ENCODE measurements at regions not wholly inside any gene's neighbourhood (a gene's known extent, or its start where the extent isn't known, plus 50 kb on each side); places are given as distances from the start of the nearest gene placed in this dataset.
A peak's percentile ranks its signal among the peaks of the same experiment; 100 is the strongest.
"Not testable (repeated sequence)": the region's sequence is repeated elsewhere in the genome, so short reads cannot be mapped to it uniquely, and the experiment has no call there.

DNA sequence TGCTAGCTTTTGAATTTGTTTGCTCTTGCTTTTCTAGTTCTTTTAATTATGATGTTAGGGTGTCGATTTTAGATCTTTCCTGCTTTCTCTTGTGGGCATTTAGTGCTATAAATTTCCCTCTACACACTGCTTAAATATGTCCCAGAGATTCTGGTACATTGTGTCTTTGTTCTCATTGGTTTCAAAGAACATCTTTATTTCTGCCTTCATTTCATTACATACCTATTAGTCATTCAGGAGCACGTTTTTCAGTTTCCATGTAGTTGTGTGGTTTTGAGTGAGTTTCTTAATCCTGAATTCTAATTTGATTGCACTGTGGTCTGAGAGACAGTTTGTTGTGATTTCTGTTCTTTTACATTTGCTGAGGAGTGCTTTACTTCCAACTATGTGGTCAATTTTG, 51.2 kb upstream of the MB21D2 start:
- ATAC-seq; intact Hi-C loops (cut with DNase I); DNase-seq (ENCODE audit: missing footprints): not testable (repeated sequence)

DNA sequence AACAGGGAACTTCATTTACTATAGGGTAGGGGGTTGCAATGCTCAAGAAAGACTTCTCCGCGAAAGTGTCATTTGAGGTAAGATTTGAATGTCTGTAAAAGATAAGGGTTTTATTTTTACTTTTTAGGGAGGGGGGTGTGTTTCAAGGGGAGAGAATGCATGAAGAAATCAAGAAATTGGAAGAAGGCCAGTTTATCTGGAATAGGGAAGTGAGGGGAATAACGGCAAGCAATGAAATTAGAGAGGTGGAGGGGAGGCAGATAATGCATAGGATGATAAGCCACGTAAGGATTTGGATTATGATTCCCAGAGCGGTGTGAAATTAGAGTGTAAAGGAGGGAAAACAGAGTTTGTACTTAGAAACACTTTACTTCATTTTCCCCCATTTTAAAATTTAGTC, 63.0 kb upstream of the MB21D2 start:
- intact Hi-C loops (cut with DNase I): no loop called here
- DNase-seq (ENCODE audit: missing footprints): no peak
- no peak for ATAC-seq

- DNase-seq (ENCODE audit: missing footprints): no peak
- ATAC-seq: no peak
- intact Hi-C loops (cut with DNase I): no loop called here
Observed at GRCh38 chr3:192986379-192986778, 68.7 kb upstream of the MB21D2 start.

GRCh38 chr3:192991356-192991755, 73.7 kb upstream of the MB21D2 start:
- no peak for DNase-seq (ENCODE audit: missing footprints)
- intact Hi-C loops (cut with DNase I): no loop called here
- no peak for ATAC-seq

DNA sequence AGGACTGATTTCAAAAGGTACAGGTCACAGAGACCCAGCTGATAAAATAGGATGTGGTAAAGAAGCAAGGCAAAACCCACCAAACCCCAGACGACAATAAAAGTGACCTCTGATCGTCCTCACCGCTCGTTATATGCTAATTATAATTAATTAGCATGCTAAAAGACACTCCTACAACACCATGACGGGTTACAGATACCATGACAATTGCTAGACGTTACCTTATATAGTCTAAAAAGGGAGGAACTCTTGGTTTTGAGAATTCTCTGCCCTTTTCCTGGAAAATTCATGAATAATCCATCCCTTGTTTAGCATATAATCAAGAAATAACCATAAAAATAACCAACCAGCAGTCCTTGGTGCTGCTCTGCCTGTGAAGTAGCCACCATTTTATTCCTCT, 74.7 kb upstream of the MB21D2 start:
- DNase-seq (ENCODE audit: missing footprints): no peak
- ATAC-seq: no peak
- intact Hi-C loops (cut with DNase I): no loop called here

GRCh38 chr3:192993411-192993810, 75.8 kb upstream of the MB21D2 start:
- intact Hi-C loops (cut with DNase I): no loop called here
- DNase-seq (ENCODE audit: missing footprints): no peak
- no peak for ATAC-seq

- intact Hi-C loops (cut with DNase I); ATAC-seq; DNase-seq (ENCODE audit: missing footprints): not testable (repeated sequence)
Observed at GRCh38 chr3:193001113-193001512, 83.5 kb upstream of the MB21D2 start.

DNA sequence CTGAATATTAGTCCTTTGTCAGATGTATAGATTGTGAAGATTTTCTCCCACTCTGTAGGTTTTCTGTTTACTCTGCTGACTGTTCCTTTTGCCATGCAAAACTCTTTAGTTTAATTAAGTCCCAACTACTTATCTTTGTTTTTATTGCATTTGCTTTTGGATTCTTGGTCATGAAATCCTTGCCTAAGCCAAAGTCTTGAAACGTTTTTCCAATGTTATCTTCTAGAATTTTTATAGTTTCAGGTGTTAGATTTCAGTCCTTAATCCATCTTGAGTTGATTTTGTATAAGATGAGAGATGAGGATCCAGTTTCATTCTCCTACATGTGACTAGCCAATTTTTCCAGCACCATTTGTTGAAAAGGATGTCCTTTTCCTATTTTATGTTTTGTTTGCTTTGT, 86.0 kb upstream of the MB21D2 start:
- DNase-seq (ENCODE audit: missing footprints); intact Hi-C loops (cut with DNase I); ATAC-seq: not testable (repeated sequence)

DNA sequence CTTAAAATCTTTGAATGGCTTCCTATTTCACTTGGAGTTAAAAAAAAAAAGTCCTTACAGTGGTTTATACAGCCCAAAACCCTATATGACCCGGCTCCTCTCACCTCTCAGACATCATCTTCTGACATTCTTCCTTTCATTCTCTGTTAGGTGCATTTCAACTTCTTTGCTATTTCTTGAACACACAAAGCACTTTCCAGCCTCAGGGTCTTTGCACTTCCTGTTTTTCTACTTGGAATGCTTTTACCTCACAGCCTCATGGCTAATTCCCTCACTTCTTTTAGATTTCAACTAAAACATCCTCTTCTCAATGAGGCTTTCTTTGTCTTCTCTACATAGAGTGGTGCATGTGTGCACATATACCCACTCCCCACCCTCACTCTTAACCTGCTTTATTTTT, 91.0 kb upstream of the MB21D2 start:
- DNase-seq (ENCODE audit: missing footprints): no peak
- intact Hi-C loops (cut with DNase I): no loop called here
- no peak for ATAC-seq

DNA sequence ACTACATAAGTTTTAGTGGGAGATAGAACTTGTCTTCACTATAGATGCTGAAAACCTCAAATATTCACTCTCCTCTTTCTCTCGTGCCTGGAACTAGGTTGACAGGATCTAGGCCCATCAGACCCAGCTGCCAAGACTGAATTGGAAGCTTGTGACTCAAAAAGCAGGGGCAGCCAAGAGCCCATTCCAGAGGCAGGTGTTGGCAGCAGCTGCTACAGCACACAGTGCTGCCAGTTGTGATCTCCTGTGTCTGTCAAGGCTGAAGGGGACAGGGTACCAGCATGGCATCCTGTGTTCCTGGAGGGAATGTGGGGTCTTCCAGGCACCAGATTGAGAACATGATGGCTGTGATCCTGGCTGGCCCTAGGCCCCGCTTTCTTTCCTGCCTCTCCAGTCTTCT, 92.5 kb upstream of the MB21D2 start:
- ATAC-seq: peak; percentile 92

GRCh38 chr3:193011958-193012357, 94.3 kb upstream of the MB21D2 start:
- DNase-seq (ENCODE audit: missing footprints) (no peak), ATAC-seq (no peak)
- intact Hi-C loops (cut with DNase I): no loop called here

More for the DNA sequence above, 92.5 kb upstream of the MB21D2 start:
- intact Hi-C loops (cut with DNase I): no loop called here
- no peak for DNase-seq (ENCODE audit: missing footprints)

GRCh38 chr3:193014902-193015301, 97.2 kb upstream of the MB21D2 start:
- intact Hi-C loops (cut with DNase I): no loop called here
- no peak for DNase-seq (ENCODE audit: missing footprints)
- peak; percentile 47 for ATAC-seq

DNA sequence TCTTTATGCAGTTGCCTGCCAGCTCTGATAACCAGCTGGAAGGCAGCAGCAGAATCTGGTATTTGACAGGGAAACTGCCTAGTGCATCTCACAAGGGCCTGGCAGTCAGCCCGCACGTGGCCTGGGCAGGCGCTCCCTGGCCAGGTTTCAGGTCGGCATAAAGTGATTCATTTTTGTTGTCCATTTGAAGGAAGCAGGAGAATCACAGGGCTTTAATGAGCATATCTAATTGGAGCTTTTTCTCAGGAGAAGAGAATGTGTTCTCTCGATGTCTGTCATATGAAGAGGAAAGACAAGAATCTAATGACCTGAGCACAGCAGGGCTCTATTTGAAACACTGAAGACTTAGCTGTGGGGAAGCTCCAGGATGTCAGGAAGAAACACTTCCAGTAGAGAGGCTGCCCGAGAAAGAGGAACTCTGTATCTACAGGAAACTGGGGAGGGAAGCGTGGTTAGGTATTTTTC, 98.8 kb upstream of the MB21D2 start:
- DNase-seq (ENCODE audit: missing footprints) (peak; percentile 70), ATAC-seq (no peak)
- intact Hi-C loops (cut with DNase I): no loop called here

DNA sequence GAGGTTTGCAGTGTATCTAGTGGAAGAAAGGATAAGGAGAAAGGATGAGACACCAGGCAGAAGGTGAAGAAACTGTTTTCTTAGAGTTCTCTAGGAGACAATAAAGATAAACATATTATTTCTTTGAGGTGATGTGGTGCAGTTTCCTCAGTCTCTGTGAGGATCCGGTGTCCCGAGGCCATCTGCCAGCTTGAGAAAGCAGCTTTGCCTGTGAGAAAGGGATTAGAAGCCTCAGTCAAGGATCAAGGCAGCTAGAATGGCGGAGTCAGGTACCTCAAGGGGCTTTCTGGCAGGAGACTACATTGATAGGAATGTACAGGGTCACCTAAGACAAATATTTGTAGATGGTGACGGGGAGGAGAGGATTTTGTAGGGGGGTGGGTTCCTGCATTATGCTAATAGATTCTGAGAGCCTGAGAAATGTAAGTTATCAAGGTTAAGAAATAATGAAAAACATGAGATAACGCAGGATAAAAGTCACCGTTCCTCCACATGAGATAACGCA, 103.9 kb upstream of the MB21D2 start:
- DNase-seq (ENCODE audit: missing footprints) (no peak), ATAC-seq (no peak)
- intact Hi-C loops (cut with DNase I): no loop called here

- no peak for DNase-seq (ENCODE audit: missing footprints)
- no peak for ATAC-seq
- intact Hi-C loops (cut with DNase I): no loop called here
Observed at GRCh38 chr3:193023218-193023617, 105.6 kb upstream of the MB21D2 start.

DNA sequence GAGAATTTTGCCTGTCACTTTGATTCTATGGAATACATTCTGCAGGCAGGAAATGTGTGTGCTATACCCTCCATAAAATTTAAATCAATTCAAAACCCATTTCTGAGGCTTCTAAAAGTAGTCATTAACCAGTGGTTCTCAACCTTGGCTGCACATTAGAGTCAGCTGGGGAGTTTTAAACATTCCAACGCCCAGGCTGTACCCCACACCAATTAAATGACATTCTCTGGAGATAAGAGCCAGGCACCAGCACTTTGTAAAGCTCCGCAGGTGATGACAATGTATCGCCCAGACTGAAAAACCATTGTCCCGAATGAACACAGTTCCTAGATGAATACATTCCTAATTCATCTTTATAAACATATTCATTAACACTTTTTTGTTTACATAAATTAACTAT, 110.6 kb upstream of the MB21D2 start:
- ATAC-seq (peak; percentile 28), DNase-seq (ENCODE audit: missing footprints) (no peak)
- intact Hi-C loops (cut with DNase I): no loop called here

GRCh38 chr3:193029800-193030199, 112.1 kb upstream of the MB21D2 start:
- intact Hi-C loops (cut with DNase I): loop anchor here (10.0 kb wide), 1 partner anchor 585 kb away; no protein-coding TSS in a partner anchor
- ATAC-seq: no peak
- no peak for DNase-seq (ENCODE audit: missing footprints)

DNA sequence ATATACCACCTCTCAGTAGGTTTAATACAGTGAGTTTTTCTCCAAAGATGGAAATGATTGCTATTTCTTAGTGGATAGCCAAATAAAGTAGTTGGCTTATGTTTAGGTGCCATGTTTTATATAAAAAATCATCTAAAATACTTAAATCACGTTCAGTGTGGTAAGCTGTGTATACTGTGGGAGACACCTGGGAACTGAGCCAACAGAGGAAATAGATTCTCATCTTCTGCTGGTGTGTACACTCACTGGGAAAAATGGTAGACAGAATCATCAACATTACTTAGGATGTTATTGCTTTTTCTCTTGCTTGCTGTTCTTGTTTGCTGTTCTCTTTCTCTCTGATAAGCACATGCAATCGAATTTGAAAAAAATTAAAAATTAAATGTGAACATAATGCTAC, 112.6 kb upstream of the MB21D2 start:
- no peak for DNase-seq (ENCODE audit: missing footprints)
- intact Hi-C loops (cut with DNase I): loop anchor here (10.0 kb wide), 1 partner anchor 585 kb away; no protein-coding TSS in a partner anchor

DNA sequence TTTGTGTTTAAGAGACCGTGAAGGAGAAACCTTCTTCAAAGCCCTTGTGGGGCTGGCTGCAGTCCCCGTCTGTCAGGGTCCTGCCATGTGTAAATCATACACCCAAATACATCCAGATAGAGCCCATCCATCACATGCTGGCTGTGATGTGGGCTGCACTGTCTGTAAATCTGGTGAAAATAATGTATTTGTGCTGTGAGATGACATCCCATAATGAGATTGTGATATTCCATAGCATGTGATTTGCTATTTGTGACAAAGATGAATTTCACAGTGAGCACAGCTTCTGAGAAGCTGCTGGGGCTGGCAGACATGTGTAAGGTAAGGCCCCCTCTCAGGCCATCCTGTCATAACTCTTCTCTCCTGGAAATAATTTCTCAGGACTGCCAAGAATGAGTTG, 114.3 kb upstream of the MB21D2 start:
- no peak for DNase-seq (ENCODE audit: missing footprints)
- intact Hi-C loops (cut with DNase I): loop anchor here (10.0 kb wide), 1 partner anchor 587 kb away; no protein-coding TSS in a partner anchor
- ATAC-seq: no peak

More for the DNA sequence above, 112.6 kb upstream of the MB21D2 start:
- no peak for ATAC-seq

GRCh38 chr3:193033226-193033780, 115.6 kb upstream of the MB21D2 start:
- ATAC-seq: no peak
- intact Hi-C loops (cut with DNase I): loop anchor here (10.0 kb wide), 1 partner anchor 589 kb away; no protein-coding TSS in a partner anchor

DNA sequence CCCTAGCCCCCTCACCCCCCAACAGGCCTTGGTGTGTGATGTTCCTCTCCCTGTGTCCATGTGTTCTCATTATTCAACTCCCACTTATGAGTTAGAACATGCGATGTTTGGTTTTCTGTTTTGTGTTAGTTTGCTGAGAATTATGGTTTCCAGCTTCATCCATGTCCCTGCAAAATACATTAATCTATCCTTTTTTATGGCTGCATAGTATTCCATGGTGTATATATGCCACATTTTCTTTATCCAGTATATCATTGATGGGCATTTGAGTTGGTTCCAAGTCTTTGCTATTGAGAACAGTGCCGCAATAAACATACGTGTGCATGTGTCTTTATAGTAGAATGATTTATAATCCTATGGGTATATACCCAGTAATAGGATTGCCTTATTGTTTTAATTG, 120.2 kb upstream of the MB21D2 start:
- not testable (repeated sequence) for ATAC-seq; DNase-seq (ENCODE audit: missing footprints)
- intact Hi-C loops (cut with DNase I): loop anchor here (10.0 kb wide), 1 partner anchor 593 kb away; no protein-coding TSS in a partner anchor

More at GRCh38 chr3:193033226-193033780, 115.6 kb upstream of the MB21D2 start:
- DNase-seq (ENCODE audit: missing footprints): no peak

All from Right ventricle myocardium inferior (tissue), 1 donor.